H9 (cell line): ENCODE measurements at regions not wholly inside any gene's neighbourhood (a gene's known extent, or its start where the extent isn't known, plus 50 kb on each side); places are given as distances from the start of the nearest gene placed in this dataset.

Experiments
- DNase-seq: peaks from one replicate; pipeline ENCODE4 v3.0.0-alpha.2; 2017
- H2AFZ ChIP-seq: one replicate; pipeline ENCODE4 v1.6.1; 2013; ENCODE audit warnings: mild to moderate bottlenecking, low read length, control low read depth, moderate library complexity
- H2AK5ac ChIP-seq: 2 replicates; pipeline ENCODE4 v1.6.1; 2013; ENCODE audit warnings: low read length, control low read depth, mixed read lengths; ENCODE audit not compliant: insufficient read length
- H2BK120ac ChIP-seq: one replicate; pipeline ENCODE4 v1.6.1; 2013; ENCODE audit warnings: low read depth, mild to moderate bottlenecking, low read length, control low read depth, inconsistent platforms; ENCODE audit not compliant: poor library complexity, severe bottlenecking
- H2BK12ac ChIP-seq: 2 replicates; pipeline ENCODE4 v1.6.1; 2013; ENCODE audit warnings: low read length, control low read depth, mixed read lengths, low read depth; ENCODE audit not compliant: insufficient read length
- H2BK15ac ChIP-seq: 2 replicates; pipeline ENCODE4 v1.6.1; 2013; ENCODE audit warnings: low read depth, low read length, control low read depth
- H2BK20ac ChIP-seq: one replicate; pipeline ENCODE4 v1.6.1; 2013; ENCODE audit warnings: low read depth, mild to moderate bottlenecking, low read length, control low read depth, inconsistent platforms; ENCODE audit not compliant: poor library complexity, severe bottlenecking
- H2BK5ac ChIP-seq: 2 replicates; pipeline ENCODE4 v1.6.1; 2013; ENCODE audit warnings: low read length, control low read depth, mixed read lengths; ENCODE audit not compliant: insufficient read length
- H3K14ac ChIP-seq: 2 replicates; pipeline ENCODE4 v1.6.1; 2013; ENCODE audit warnings: low read length, control low read depth; ENCODE audit not compliant: insufficient read depth
- H3K18ac ChIP-seq: 2 replicates; pipeline ENCODE4 v1.6.1; 2013; ENCODE audit warnings: low read depth, mild to moderate bottlenecking, mixed read lengths, low read length, control low read depth; ENCODE audit not compliant: insufficient read length
- H3K23ac ChIP-seq: 2 replicates; pipeline ENCODE4 v1.6.1; 2013; ENCODE audit warnings: low read length, control low read depth, mixed read lengths, low read depth; ENCODE audit not compliant: insufficient read length
- H3K23me2 ChIP-seq: 2 replicates; pipeline ENCODE4 v1.6.1; 2013; ENCODE audit warnings: low read depth, mild to moderate bottlenecking, mixed read lengths, low read length, control low read depth; ENCODE audit not compliant: insufficient read length, poor library complexity, severe bottlenecking
- H3K27ac ChIP-seq: 2 replicates; pipeline ENCODE4 v1.5.1; 2013; ENCODE audit warnings: low read length, control low read depth, mixed read lengths, low read depth; ENCODE audit not compliant: insufficient read length
- H3K27me3 ChIP-seq: 2 replicates; pipeline ENCODE4 v1.6.1; 2013; ENCODE audit warnings: low read length, control low read depth, inconsistent platforms; ENCODE audit not compliant: insufficient read depth
- H3K4ac ChIP-seq: 2 replicates; pipeline ENCODE4 v1.6.1; 2013; ENCODE audit warnings: low read depth, mild to moderate bottlenecking, control low read depth, inconsistent platforms, low read length, moderate library complexity
- H3K4me1 ChIP-seq: 2 replicates; pipeline ENCODE4 v1.6.1; 2013; ENCODE audit warnings: low read length, control low read depth, inconsistent platforms; ENCODE audit not compliant: insufficient read depth
- H3K4me2 ChIP-seq: 2 replicates; pipeline ENCODE4 v1.6.1; 2013; ENCODE audit warnings: low read length, control low read depth, mixed read lengths; ENCODE audit not compliant: insufficient read length, insufficient read depth
- H3K56ac ChIP-seq: 2 replicates; pipeline ENCODE4 v1.6.1; 2013; ENCODE audit warnings: low read depth, mild to moderate bottlenecking, mixed read lengths, low read length, control low read depth; ENCODE audit not compliant: insufficient read length
- H3K79me1 ChIP-seq: 2 replicates; pipeline ENCODE4 v1.6.1; 2013; ENCODE audit warnings: low read depth, mild to moderate bottlenecking, moderate library complexity, low read length, control low read depth, inconsistent platforms; ENCODE audit not compliant: insufficient read depth, poor library complexity, severe bottlenecking
- H3K79me2 ChIP-seq: 2 replicates; pipeline ENCODE4 v1.6.1; 2013; ENCODE audit warnings: low read length, control low read depth, inconsistent platforms; ENCODE audit not compliant: insufficient read depth
- H3K9ac ChIP-seq: 2 replicates; pipeline ENCODE4 v1.6.1; 2013; ENCODE audit warnings: low read length, control low read depth, mixed read lengths; ENCODE audit not compliant: insufficient read length; ENCODE audit errors: extremely low read depth
- H3K9me3 ChIP-seq: one replicate; pipeline ENCODE4 v1.6.1; 2013; ENCODE audit warnings: low read depth, low read length, inconsistent platforms; ENCODE audit not compliant: control insufficient read depth
- H3T11ph ChIP-seq: one replicate; pipeline ENCODE4 v1.6.1; 2013; ENCODE audit warnings: mild to moderate bottlenecking, low read length, control low read depth, inconsistent platforms
- H4K20me1 ChIP-seq: one replicate; pipeline ENCODE4 v1.6.1; 2013; ENCODE audit not compliant: control insufficient read depth, insufficient read length, insufficient read depth
- H4K5ac ChIP-seq: 2 replicates; pipeline ENCODE4 v1.6.1; 2013; ENCODE audit warnings: low read depth, mild to moderate bottlenecking, mixed read lengths, low read length, control low read depth; ENCODE audit not compliant: insufficient read length
- H4K8ac ChIP-seq: replicated peaks from 2 replicates; pipeline ENCODE4 v1.6.1; 2013; ENCODE audit warnings: low read length, control low read depth, mixed read lengths, low read depth; ENCODE audit not compliant: insufficient read length
- H4K91ac ChIP-seq: 2 replicates; pipeline ENCODE4 v1.6.1; 2013; ENCODE audit warnings: low read depth, mild to moderate bottlenecking, moderate library complexity, mixed read lengths, low read length, control low read depth; ENCODE audit not compliant: insufficient read length
- H3K27ac Mint-ChIP-seq, 3 experiments: 2 replicates in 2 of 3; 3 replicates in 1 of 3; pipeline ENCODE4 v1.8.0; 2020 to 2021; ENCODE audit warnings: mixed read lengths in 3 of 3, mild to moderate bottlenecking in 1 of 3, moderate library complexity in 1 of 3
- H3K27me3 Mint-ChIP-seq: 2 replicates; pipeline ENCODE4 v1.8.0; 2021; ENCODE audit warnings: low read depth, mild to moderate bottlenecking, moderate library complexity, mixed read lengths
- H3K36me3 Mint-ChIP-seq, 3 experiments: 2 replicates in 2 of 3; 3 replicates in 1 of 3; pipeline ENCODE4 v1.8.0; 2020 to 2021; ENCODE audit warnings: low read depth in 3 of 3, mixed read lengths in 3 of 3; ENCODE audit not compliant: insufficient read depth in 1 of 3
- H3K4me1 Mint-ChIP-seq, 2 experiments: 2 replicates each; pipeline ENCODE4 v1.8.0; 2020; ENCODE audit warnings: mixed read lengths in 2 of 2
- H3K4me3 Mint-ChIP-seq, 2 experiments: 2 replicates in 1 of 2; 3 replicates in 1 of 2; pipeline ENCODE4 v1.8.0; 2020 to 2021; ENCODE audit warnings: mild to moderate bottlenecking in 2 of 2, mixed read lengths in 2 of 2, moderate library complexity in 1 of 2
- H3K9me3 Mint-ChIP-seq, 2 experiments: 2 replicates in 1 of 2; 3 replicates in 1 of 2; pipeline ENCODE4 v1.8.0; 2020; ENCODE audit warnings: mild to moderate bottlenecking in 2 of 2, mixed read lengths in 2 of 2, moderate library complexity in 1 of 2
- CTCF ChIP-seq: fragments of 200-600 bp; sonication (generic); conservative IDR thresholded peaks from 3 replicates; pipeline ENCODE4 v1.8.0; 2021; ENCODE audit warnings: antibody characterized with exemption, mild to moderate bottlenecking
- WGBS: extraction: QIAGEN DNeasy Blood & Tissue Kit; methylation state at CpG from one replicate; pipeline ENCODE4 v1.1.7; 2013; ENCODE audit warnings: missing lambda C conversion rate, low lambda C conversion rate, mixed read lengths; ENCODE audit not compliant: insufficient read length; ENCODE audit errors: extremely low coverage; 5-methylcytosine and 5-hydroxymethylcytosine counted together

- Mint-ChIP-seq H3K27me3 (peaks cover 3% of the 10 kb centered on the region; the same call in 1 of the 2 replicates), H3K36me3 (no peaks in the 10 kb centered on the region), H3K9me3 (no peaks in the 10 kb centered on the region; a peak in 1 of 5 replicates), H3K27ac (peak overlapping the region in 1 of 3 experiments; percentile 46; a peak in 1 of 7 replicates), H3K4me1 (peaks cover 48 to 53% of the 10 kb centered on the region in 2 experiments), H3K4me3 (no peak overlapping the region)
- Histone ChIP-seq H3K14ac (no peak overlapping the region; the same call in 1 of the 2 replicates), H3K4ac (no peak overlapping the region), H3T11ph (no peak overlapping the region), H3K56ac (no peak overlapping the region), H4K91ac (no peak overlapping the region), H3K23ac (no peak overlapping the region), H3K4me1 (peaks cover 7% of the 10 kb centered on the region; the same call in 1 of the 2 replicates), H4K8ac (no peak overlapping the region), H3K27ac (no peak overlapping the region), H2BK12ac (no peak overlapping the region), H2BK5ac (no peak overlapping the region), H3K27me3 (no peaks in the 10 kb centered on the region), H3K23me2 (no peaks in the 10 kb centered on the region), H3K79me1 (no peaks in the 10 kb centered on the region), H2BK15ac (no peak overlapping the region), H4K20me1 (no peaks in the 10 kb centered on the region), H2BK20ac (no peak overlapping the region), H4K5ac (no peak overlapping the region), H2BK120ac (no peak overlapping the region), H3K9ac (no peak overlapping the region), H3K79me2 (no peaks in the 10 kb centered on the region), H2AK5ac (no peak overlapping the region), H3K9me3 (no peaks in the 10 kb centered on the region), H3K18ac (no peak overlapping the region), H3K4me2 (no peak overlapping the region), H2AFZ (no peak overlapping the region)
- WGBS = no CpG with 5 or more reads among the region's 14 CpGs
- no peak for DNase-seq
- no peak for TF ChIP-seq CTCF
These were observed 141.5 kb upstream of the TPM1 start for GRCh38 chr15:62901087-62901486.
